ENCODE measurements at regions not wholly inside any gene's neighbourhood (a gene's known extent, or its start where the extent isn't known, plus 50 kb on each side); places are given as distances from the start of the nearest gene placed in this dataset.

DNA sequence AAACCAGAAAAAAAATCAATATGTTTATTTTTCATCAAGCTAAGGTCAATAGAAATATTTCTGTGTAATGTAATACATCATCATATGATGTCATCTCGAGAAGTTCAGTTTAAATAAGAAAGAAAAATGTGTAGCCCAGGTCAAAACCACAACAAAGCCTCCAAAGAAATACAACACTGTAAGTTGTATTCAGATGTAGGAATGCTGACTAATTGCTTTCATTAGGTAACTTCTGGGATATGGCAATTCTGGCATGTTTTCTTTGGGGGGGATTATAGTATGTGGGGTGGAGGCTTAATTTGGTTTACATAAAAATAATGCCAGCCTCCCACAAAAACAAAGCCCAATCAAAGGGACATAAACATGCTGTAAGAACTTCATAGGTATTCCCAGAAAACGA is 881.8 kb upstream of the CITED2 start:
- TF ChIP-seq, protein P1, sequence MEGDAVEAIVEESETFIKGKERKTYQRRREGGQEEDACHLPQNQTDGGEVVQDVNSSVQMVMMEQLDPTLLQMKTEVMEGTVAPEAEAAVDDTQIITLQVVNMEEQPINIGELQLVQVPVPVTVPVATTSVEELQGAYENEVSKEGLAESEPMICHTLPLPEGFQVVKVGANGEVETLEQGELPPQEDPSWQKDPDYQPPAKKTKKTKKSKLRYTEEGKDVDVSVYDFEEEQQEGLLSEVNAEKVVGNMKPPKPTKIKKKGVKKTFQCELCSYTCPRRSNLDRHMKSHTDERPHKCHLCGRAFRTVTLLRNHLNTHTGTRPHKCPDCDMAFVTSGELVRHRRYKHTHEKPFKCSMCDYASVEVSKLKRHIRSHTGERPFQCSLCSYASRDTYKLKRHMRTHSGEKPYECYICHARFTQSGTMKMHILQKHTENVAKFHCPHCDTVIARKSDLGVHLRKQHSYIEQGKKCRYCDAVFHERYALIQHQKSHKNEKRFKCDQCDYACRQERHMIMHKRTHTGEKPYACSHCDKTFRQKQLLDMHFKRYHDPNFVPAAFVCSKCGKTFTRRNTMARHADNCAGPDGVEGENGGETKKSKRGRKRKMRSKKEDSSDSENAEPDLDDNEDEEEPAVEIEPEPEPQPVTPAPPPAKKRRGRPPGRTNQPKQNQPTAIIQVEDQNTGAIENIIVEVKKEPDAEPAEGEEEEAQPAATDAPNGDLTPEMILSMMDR (IDR thresholded peaks at IDR 0.05; ENCODE audit: low read length) = no peak
- TF ChIP-seq EZH2 (IDR thresholded peaks at IDR 0.05; ENCODE audit: borderline replicate concordance, low read length) = no peak
